AG10803 (cell line): ENCODE measurements at regions not wholly inside any gene's neighbourhood (a gene's known extent, or its start where the extent isn't known, plus 50 kb on each side); places are given as distances from the start of the nearest gene placed in this dataset.

Experiments
- DNase-seq: peaks from one replicate; pipeline ENCODE4 v3.0.0; 2010; ENCODE audit warnings: low read depth
- H3K4me3 ChIP-seq: 2 replicates; pipeline ENCODE4 v1.5.1; 2011; ENCODE audit warnings: mild to moderate bottlenecking, low read length, control low read depth
- CTCF ChIP-seq: conservative IDR thresholded peaks from 2 replicates; pipeline ENCODE4 v1.5.1; 2011; ENCODE audit warnings: mild to moderate bottlenecking, low read length, control low read depth, inconsistent platforms

- no peak for TF ChIP-seq CTCF
- no peak for DNase-seq
- no peak overlapping the region for H3K4me3 ChIP-seq
Measured at GRCh38 chr7:20959281-20959680, 172.6 kb upstream of the SP8 start.

DNA sequence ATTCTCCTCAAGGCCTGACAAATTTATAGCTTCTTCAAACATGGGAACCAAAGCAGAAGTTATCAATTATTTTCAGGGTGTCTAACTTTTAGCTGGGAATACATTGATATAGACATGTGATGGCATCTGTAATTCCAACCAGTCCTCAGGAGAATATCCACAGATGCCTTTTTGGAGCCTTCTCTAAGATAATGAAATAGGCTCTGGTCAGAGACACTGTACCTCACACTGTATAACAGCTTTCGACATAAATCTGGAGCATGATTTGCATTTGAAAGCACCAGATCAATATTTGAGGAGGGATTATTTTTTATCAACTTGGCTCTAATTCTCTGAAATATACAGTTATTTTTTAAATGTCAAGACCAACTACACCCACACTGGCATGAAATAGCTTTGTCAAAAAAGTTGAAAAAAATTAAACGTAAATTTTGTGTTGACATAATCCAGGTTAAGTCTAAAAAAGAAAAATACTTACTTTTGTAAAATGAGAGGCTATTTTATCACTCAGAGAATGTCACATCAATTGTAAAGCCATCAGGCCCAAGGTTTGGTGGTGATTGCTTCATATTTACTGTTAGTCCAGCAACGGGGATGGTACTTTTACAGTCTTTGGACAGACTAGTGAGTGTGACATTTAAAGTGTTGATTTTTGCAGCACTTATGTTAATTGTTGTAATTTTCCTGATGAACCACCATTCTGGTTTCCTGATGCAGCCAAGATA lies 177.0 kb upstream of the SP8 start:
- no peak for TF ChIP-seq CTCF
- no peak overlapping the region for H3K4me3 ChIP-seq
- DNase-seq = no peak

DNA sequence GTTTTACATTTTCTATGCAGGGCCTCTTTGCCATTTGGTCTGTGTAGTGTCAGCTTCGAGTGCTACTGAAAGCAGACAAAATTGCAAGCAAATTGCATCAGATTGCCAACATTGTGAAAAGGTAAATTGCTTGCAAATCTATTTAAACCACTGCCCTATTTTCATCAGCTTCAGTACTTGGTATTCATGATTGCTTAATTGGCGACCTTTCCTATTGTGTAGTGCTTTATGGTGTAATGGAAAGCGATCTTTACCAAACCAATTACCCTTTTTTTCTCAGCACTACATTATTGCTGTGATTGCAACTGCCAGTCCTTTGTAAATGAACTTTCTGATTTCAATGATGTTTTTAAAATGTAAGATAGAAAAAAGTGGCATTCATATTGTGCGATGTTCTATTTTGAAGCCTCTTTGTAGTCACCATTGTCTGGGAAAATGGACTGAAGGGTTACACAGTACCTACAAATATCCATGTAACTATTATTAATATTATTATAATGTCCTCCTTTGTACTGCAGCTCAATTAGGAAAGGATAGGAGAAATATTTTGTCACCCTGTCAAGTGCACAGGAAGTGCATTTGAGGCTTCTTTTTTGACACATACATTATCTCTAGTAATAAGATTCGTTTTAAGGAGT lies 177.7 kb upstream of the SP8 start:
- no peak for DNase-seq
- H3K4me3 ChIP-seq = no peak overlapping the region
- TF ChIP-seq CTCF = no peak

- H3K4me3 ChIP-seq = no peak overlapping the region
- TF ChIP-seq CTCF = no peak
- DNase-seq = no peak
Measured at GRCh38 chr7:20971219-20971618, 184.5 kb upstream of the SP8 start.

GRCh38 chr7:20980232-20980631 lies 193.5 kb upstream of the SP8 start:
- H3K4me3 ChIP-seq = no peak overlapping the region
- no peak for TF ChIP-seq CTCF
- DNase-seq = no peak

GRCh38 chr7:20980668-20981264 lies 194.1 kb upstream of the SP8 start:
- no peak overlapping the region for H3K4me3 ChIP-seq
- TF ChIP-seq CTCF = no peak
- no peak for DNase-seq

DNA sequence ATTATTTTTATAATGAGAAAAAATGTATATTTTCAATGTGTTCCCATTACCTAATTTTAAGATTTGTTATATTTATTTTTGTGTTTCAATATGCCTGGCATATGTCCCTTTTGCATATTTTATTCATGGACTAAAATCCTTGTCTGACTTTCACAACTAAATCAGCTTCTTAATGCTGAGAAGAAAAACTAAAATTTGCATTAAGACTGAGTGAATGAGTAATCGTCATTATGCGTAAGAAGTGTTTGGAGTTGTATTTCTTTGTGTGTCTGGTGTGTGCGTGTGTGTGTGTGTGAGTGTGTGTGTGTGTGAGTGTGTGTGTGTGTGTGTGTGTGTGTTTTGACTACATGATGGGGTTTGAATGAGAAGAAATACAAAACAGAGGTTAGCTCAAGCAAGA lies 201.7 kb upstream of the SP8 start:
- TF ChIP-seq CTCF = no peak
- DNase-seq = no peak
- no peak overlapping the region for H3K4me3 ChIP-seq
